ENCODE measurements at regions not wholly inside any gene's neighbourhood (a gene's known extent, or its start where the extent isn't known, plus 50 kb on each side); places are given as distances from the start of the nearest gene placed in this dataset.

DNA sequence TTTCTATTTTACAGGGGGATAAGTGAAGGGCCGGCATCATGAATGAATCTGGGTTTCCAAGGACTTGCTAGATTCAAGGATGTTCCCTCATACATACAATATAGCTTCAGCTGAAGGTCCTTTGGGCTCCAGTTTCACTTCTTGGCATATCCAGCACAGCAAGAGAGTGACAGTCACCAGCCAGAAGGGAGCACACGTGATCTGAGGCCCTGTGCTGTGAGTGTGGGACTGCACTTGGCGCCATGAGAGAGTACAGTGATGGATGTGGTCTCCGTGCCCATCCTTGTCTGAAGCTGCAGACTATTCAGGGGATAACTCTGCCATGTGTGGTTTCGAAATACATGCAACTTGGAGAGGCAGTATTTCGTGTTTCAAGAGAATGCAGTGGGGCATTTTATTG lies 159.7 kb upstream of the DSCAM start:
- H3K9me2 ChIP-seq (replicated peaks; ENCODE audit: low read depth, low read length) = no peaks in the 10 kb centered on the region
- H3K36me3 ChIP-seq (ENCODE audit: insufficient read depth, low read length) = no peaks in the 10 kb centered on the region
- H3K4me2 ChIP-seq (ENCODE audit: low read depth, low read length, poor library complexity, severe bottlenecking) = no peak overlapping the region
- no peak overlapping the region for H3K4me3 ChIP-seq (ENCODE audit: low read length, poor library complexity, severe bottlenecking)
- no peak overlapping the region for H2AFZ ChIP-seq (ENCODE audit: low read length)
- H3K4me1 ChIP-seq (ENCODE audit: insufficient read depth, low read length, poor library complexity, severe bottlenecking) = no peaks in the 10 kb centered on the region
- H3F3A ChIP-seq (ENCODE audit: low read depth) = no peaks in the 10 kb centered on the region
- no peak for TF ChIP-seq EZH2phosphoT487 (IDR thresholded peaks at IDR 0.05; ENCODE audit: borderline replicate concordance)
- TF ChIP-seq CTCF (conservative IDR thresholded peaks at IDR 0.05; ENCODE audit: low read length) = no peak
- H4K20me1 ChIP-seq (ENCODE audit: insufficient read depth, low read length, poor library complexity, severe bottlenecking) = no peaks in the 10 kb centered on the region
- H3K9ac ChIP-seq (ENCODE audit: low read depth, low read length, poor library complexity, severe bottlenecking) = no peak overlapping the region
- peaks cover 6% of the 10 kb centered on the region for H3K9me3 ChIP-seq (ENCODE audit: insufficient read depth, low read depth, low read length)
- no peaks in the 10 kb centered on the region for H3K79me2 ChIP-seq (ENCODE audit: insufficient read depth, low read length)
- H3K27me3 ChIP-seq (ENCODE audit: insufficient read depth, low read length, poor library complexity, severe bottlenecking) = no peaks in the 10 kb centered on the region

GRCh38 chr21:41008351-41008750 lies 159.6 kb upstream of the BACE2 start:
- no peaks in the 10 kb centered on the region; the same call in 1 of the 2 replicates for H3K9me3 ChIP-seq (ENCODE audit: insufficient read depth, low read depth, low read length)
- H3K4me2 ChIP-seq (ENCODE audit: low read depth, low read length, poor library complexity, severe bottlenecking) = no peak overlapping the region
- no peak for TF ChIP-seq EZH2phosphoT487 (IDR thresholded peaks at IDR 0.05; ENCODE audit: borderline replicate concordance)
- no peak for TF ChIP-seq CTCF (conservative IDR thresholded peaks at IDR 0.05; ENCODE audit: low read length)
- no peak overlapping the region for H3K4me3 ChIP-seq (ENCODE audit: low read length, poor library complexity, severe bottlenecking)
- no peaks in the 10 kb centered on the region for H4K20me1 ChIP-seq (ENCODE audit: insufficient read depth, low read length, poor library complexity, severe bottlenecking)
- H3F3A ChIP-seq (ENCODE audit: low read depth) = no peaks in the 10 kb centered on the region
- no peaks in the 10 kb centered on the region for H3K36me3 ChIP-seq (ENCODE audit: insufficient read depth, low read length)
- no peaks in the 10 kb centered on the region for H3K27me3 ChIP-seq (ENCODE audit: insufficient read depth, low read length, poor library complexity, severe bottlenecking)
- no peaks in the 10 kb centered on the region for H3K9me2 ChIP-seq (replicated peaks; ENCODE audit: low read depth, low read length)
- no peaks in the 10 kb centered on the region for H3K79me2 ChIP-seq (ENCODE audit: insufficient read depth, low read length)
- H3K4me1 ChIP-seq (ENCODE audit: insufficient read depth, low read length, poor library complexity, severe bottlenecking) = no peaks in the 10 kb centered on the region
- no peak overlapping the region for H3K9ac ChIP-seq (ENCODE audit: low read depth, low read length, poor library complexity, severe bottlenecking)
- no peak overlapping the region for H2AFZ ChIP-seq (ENCODE audit: low read length)

DNA sequence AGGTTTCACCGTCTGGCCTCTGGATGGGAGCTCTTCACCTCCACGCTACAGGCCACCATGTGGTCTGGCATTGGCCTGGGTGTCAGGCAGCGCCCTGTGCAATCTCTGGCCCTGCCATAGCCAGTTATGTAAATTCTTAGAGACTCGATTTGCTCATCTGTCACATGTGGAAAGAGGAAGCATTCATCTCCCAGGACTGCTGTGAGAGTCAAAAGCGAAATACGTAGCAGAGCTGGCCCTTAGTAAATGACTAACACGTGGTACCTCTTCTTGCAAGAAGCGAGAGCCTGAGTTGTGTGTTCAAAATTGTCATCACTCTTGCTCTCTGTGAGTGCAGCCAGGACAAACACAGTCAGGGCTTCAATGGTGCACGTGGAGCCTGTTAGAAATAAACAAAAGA lies 159.0 kb upstream of the BACE2 start:
- Histone ChIP-seq H3F3A (ENCODE audit: low read depth) (no peaks in the 10 kb centered on the region), H2AFZ (ENCODE audit: low read length) (no peak overlapping the region), H3K9me3 (ENCODE audit: insufficient read depth, low read depth, low read length) (no peaks in the 10 kb centered on the region; the same call in 1 of the 2 replicates), H3K4me3 (ENCODE audit: low read length, poor library complexity, severe bottlenecking) (no peak overlapping the region), H3K9me2 (replicated peaks; ENCODE audit: low read depth, low read length) (no peaks in the 10 kb centered on the region), H3K79me2 (ENCODE audit: insufficient read depth, low read length) (no peaks in the 10 kb centered on the region), H3K36me3 (ENCODE audit: insufficient read depth, low read length) (no peaks in the 10 kb centered on the region), H3K4me1 (ENCODE audit: insufficient read depth, low read length, poor library complexity, severe bottlenecking) (no peaks in the 10 kb centered on the region), H4K20me1 (ENCODE audit: insufficient read depth, low read length, poor library complexity, severe bottlenecking) (no peaks in the 10 kb centered on the region), H3K9ac (ENCODE audit: low read depth, low read length, poor library complexity, severe bottlenecking) (no peak overlapping the region), H3K4me2 (ENCODE audit: low read depth, low read length, poor library complexity, severe bottlenecking) (no peak overlapping the region), H3K27me3 (ENCODE audit: insufficient read depth, low read length, poor library complexity, severe bottlenecking) (no peaks in the 10 kb centered on the region)
- TF ChIP-seq EZH2phosphoT487 (IDR thresholded peaks at IDR 0.05; ENCODE audit: borderline replicate concordance) = no peak
- TF ChIP-seq CTCF (conservative IDR thresholded peaks at IDR 0.05; ENCODE audit: low read length) = no peak
